ENCODE measurements at regions not wholly inside any gene's neighbourhood (a gene's known extent, or its start where the extent isn't known, plus 50 kb on each side); places are given as distances from the start of the nearest gene placed in this dataset.
A peak's percentile ranks its signal among the peaks of the same experiment; 100 is the strongest.

GRCh38 chr10:31603235-31604087, 284.4 kb downstream of the ZEB1 start (continued):
- no peak for TF ChIP-seq MYC (IDR thresholded peaks at IDR 0.05; ENCODE audit: borderline replicate concordance, low read length)
- no peak for TF ChIP-seq ZFP36 (IDR thresholded peaks at IDR 0.05; ENCODE audit: borderline replicate concordance, partially characterized antibody)
- TF ChIP-seq TP53 (CRISPR knock-in tag; IDR thresholded peaks at IDR 0.05), result no peak
- TF ChIP-seq ZNF302 (CRISPR knock-in tag; IDR thresholded peaks at IDR 0.05), result no peak
- no peak for TF ChIP-seq EHF (CRISPR knock-in tag; IDR thresholded peaks at IDR 0.05)

- 22% methylated on average over 17 of the region's 22 CpGs for WGBS (ENCODE audit: missing lambda C conversion rate)
- peak; percentile 3 to 26; a peak in 2 of 6 replicates for ATAC-seq
- CTCF ChIA-PET, result interaction anchor here (1.9 kb wide), 1 partner anchor 19 kb away, joined by 6 read pairs; no protein-coding TSS in a partner anchor
Measured at GRCh38 chr10:31602541-31603234, 283.7 kb downstream of the ZEB1 start.

GRCh38 chr10:31601136-31601535, 282.1 kb downstream of the ZEB1 start:
- Histone ChIP-seq H3K27ac (no peak overlapping the region), H3K9me3 (no peaks in the 10 kb centered on the region), H3K4me2 (no peak overlapping the region), H3K4me1 (0 out of 3 replicates have a peak, but pooled peaks cover 3% of the 10 kb centered on the region), H3K4me3 (no peak overlapping the region)
- 71% methylated on average over 3 of the region's 3 CpGs for WGBS (ENCODE audit: missing lambda C conversion rate)
- ChIA-PET CTCF (no interaction called here), POLR2A (no interaction called here)
- no peak for ATAC-seq
- FAIRE-seq, result no peak
- no peak for TF ChIP-seq BCL3 (IDR thresholded peaks at IDR 0.05)
- no peak for DNase-seq (ENCODE audit: low read depth in 1 of 2, low spot score in 1 of 2)

More at GRCh38 chr10:31602541-31603234, 283.7 kb downstream of the ZEB1 start:
- no peak for FAIRE-seq
- POLR2A ChIA-PET, result interaction anchor here (1.3 to 1.7 kb wide), 2 partner anchors 157 to 571 kb away, joined by 6 read pairs; partner anchors contain the start of gene ZNF438
- Histone ChIP-seq H3K4me3 (peak overlapping the region; percentile 80), H3K4me2 (peak overlapping the region; percentile 98), H3K4me1 (0 out of 3 replicates have a peak, but pooled peaks cover 3% of the 10 kb centered on the region), H3K27ac (peak overlapping the region; percentile 85 to 93), H3K9me3 (no peaks in the 10 kb centered on the region)
- peak; percentile 30 to 41 for DNase-seq (ENCODE audit: low read depth in 1 of 2, low spot score in 1 of 2)
- TF ChIP-seq, protein P1, sequence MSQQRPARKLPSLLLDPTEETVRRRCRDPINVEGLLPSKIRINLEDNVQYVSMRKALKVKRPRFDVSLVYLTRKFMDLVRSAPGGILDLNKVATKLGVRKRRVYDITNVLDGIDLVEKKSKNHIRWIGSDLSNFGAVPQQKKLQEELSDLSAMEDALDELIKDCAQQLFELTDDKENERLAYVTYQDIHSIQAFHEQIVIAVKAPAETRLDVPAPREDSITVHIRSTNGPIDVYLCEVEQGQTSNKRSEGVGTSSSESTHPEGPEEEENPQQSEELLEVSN (IDR thresholded peaks at IDR 0.05; ENCODE audit: borderline replicate concordance, low read depth), result no peak
- TF ChIP-seq USF2 (IDR thresholded peaks at IDR 0.05), result peak; percentile 45; the same call in 1 of the 2 replicates
- TF ChIP-seq RNF2 (IDR thresholded peaks at IDR 0.05; ENCODE audit: borderline replicate concordance, low read depth), result 0 out of 2 replicates have a peak, but pooled peaks have one; percentile 46

DNA sequence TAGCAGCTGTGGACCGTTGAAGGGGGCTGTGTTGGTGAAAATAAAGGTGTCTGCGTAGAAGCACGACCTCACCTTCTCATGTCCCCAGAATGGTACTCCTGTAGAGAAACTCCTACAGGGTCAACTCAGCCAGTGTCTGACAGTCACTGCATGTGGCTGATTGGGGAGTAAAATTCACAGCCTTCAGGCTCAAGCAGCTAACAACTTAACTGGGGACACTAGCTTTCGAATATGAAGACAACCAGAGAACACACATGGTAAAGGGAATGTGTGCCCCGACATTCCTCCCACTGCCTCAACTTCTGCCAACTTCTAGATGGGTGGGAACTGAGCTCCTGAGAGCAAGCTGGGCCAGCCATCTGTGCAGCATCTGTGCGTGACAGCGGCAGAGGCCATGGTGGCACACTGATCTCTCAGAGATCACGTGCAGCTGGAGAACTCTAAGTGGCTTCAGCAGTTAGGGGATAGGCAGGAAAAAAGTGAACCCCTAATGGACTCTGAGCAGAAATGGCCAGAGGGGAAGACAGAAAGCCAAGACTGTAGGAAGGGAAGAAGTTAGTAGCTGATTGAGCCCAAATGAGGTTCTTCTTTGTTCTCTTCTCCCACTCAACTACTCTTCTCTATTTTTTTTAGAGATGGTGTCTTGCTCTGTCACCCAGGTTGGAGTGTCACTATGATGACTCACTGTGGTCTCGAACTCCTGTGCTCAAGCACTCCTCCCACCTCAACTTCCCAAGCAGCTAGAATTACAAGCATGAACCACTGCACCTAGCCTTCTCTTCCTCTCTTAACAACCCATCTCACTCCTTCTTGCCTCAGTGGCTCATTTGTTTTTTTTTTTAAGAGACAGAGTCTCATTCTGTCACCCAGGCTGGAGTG, 280.8 kb downstream of the ZEB1 start:
- H3K4me3 ChIP-seq, result no peak overlapping the region
- no peak overlapping the region for H3K27ac ChIP-seq
- FAIRE-seq (no peak), DNase-seq (ENCODE audit: low read depth in 1 of 2, low spot score in 1 of 2) (no peak), ATAC-seq (no peak)
- WGBS (ENCODE audit: missing lambda C conversion rate), result 45% methylated on average over 9 of the region's 9 CpGs
- ChIA-PET CTCF (interaction anchor here (0.6 to 1.4 kb wide), 4 partner anchors 17 to 168 kb away, joined by 3 to 4 read pairs (median 4); no protein-coding TSS in a partner anchor), POLR2A (no interaction called here)
- TF ChIP-seq HOXA7 (CRISPR knock-in tag; IDR thresholded peaks at IDR 0.05) (no peak), FOSB (CRISPR knock-in tag; IDR thresholded peaks at IDR 0.05) (no peak), CBX8 (IDR thresholded peaks at IDR 0.05) (no peak)
- H3K9me3 ChIP-seq, result no peaks in the 10 kb centered on the region
- 0 out of 3 replicates have a peak, but pooled peaks cover 3% of the 10 kb centered on the region for H3K4me1 ChIP-seq
- H3K4me2 ChIP-seq, result no peak overlapping the region
